Ureter (tissue), 1 donor: ENCODE measurements at regions not wholly inside any gene's neighbourhood (a gene's known extent, or its start where the extent isn't known, plus 50 kb on each side); places are given as distances from the start of the nearest gene placed in this dataset.
"Not testable (repeated sequence)": the region's sequence is repeated elsewhere in the genome, so short reads cannot be mapped to it uniquely, and the experiment has no call there.

Experiments used
- DNase-seq: peaks from one replicate; pipeline ENCODE4 v3.0.0-alpha.2; 2020; ENCODE audit warnings: low spot score
- donor health status: DM: yes; HTN: yes; CAD: no.

GRCh38 chr6:11961923-11962322, 50.2 kb upstream of the HIVEP1 start:
- DNase-seq: no peak

GRCh38 chr6:11960909-11961779, 51.0 kb upstream of the HIVEP1 start:
- no peak for DNase-seq

GRCh38 chr6:11956781-11957180, 55.3 kb upstream of the HIVEP1 start:
- no peak for DNase-seq

- no peak for DNase-seq
These were observed 58.5 kb upstream of the HIVEP1 start for GRCh38 chr6:11953641-11954040.

- no peak for DNase-seq
These were observed 59.8 kb upstream of the HIVEP1 start for GRCh38 chr6:11952316-11952715.

GRCh38 chr6:11951868-11952267, 60.2 kb upstream of the HIVEP1 start:
- DNase-seq: no peak

GRCh38 chr6:11950109-11950508, 62.0 kb upstream of the HIVEP1 start:
- no peak for DNase-seq

- no peak for DNase-seq
These were observed 64.5 kb upstream of the HIVEP1 start for GRCh38 chr6:11947575-11947974.

- no peak for DNase-seq
These were observed 65.0 kb upstream of the HIVEP1 start for GRCh38 chr6:11947063-11947462.

GRCh38 chr6:11944111-11944510, 68.0 kb upstream of the HIVEP1 start:
- no peak for DNase-seq

- no peak for DNase-seq
These were observed 69.1 kb upstream of the HIVEP1 start for GRCh38 chr6:11943060-11943459.

GRCh38 chr6:11942185-11942864, 69.8 kb upstream of the HIVEP1 start:
- no peak for DNase-seq

- DNase-seq: not testable (repeated sequence)
These were observed 71.5 kb upstream of the HIVEP1 start for GRCh38 chr6:11940532-11941166.

GRCh38 chr6:11938285-11938890, 73.7 kb upstream of the HIVEP1 start:
- peak; percentile 48 for DNase-seq

GRCh38 chr6:11934638-11935037, 77.5 kb upstream of the HIVEP1 start:
- no peak for DNase-seq

- not testable (repeated sequence) for DNase-seq
These were observed 79.2 kb upstream of the HIVEP1 start for GRCh38 chr6:11932892-11933291.

- no peak for DNase-seq
These were observed 80.6 kb upstream of the HIVEP1 start for GRCh38 chr6:11931296-11932035.

- DNase-seq: not testable (repeated sequence)
These were observed 81.3 kb upstream of the HIVEP1 start for GRCh38 chr6:11930834-11931233.

- DNase-seq: no peak
These were observed 81.9 kb upstream of the HIVEP1 start for GRCh38 chr6:11930240-11930639.

- DNase-seq: no peak
These were observed 82.8 kb upstream of the HIVEP1 start for GRCh38 chr6:11929241-11929835.
